ENCODE measurements at regions not wholly inside any gene's neighbourhood (a gene's known extent, or its start where the extent isn't known, plus 50 kb on each side); places are given as distances from the start of the nearest gene placed in this dataset.

DNA sequence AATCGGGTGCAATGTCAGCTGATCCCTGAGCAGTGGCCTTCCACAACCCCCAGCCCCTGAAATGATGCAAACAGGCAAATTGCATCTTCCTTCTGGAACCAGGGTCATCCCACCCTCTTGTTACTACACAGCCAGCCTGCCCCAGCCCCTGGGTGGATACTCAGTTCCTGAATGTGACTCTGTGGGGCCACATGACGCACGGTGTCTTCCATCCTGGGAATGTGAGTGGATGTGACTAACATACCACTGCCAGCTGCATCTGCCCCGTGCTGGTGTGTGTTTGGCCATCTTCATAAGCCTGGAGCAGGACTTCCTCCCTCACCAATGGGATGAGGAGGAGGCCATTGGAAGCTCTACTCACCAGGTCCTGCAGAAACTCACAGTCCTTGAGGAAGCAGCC, 257.9 kb upstream of the ADAMTS16 start:
- no peak for DNase-seq (ENCODE audit: low read depth)

DNA sequence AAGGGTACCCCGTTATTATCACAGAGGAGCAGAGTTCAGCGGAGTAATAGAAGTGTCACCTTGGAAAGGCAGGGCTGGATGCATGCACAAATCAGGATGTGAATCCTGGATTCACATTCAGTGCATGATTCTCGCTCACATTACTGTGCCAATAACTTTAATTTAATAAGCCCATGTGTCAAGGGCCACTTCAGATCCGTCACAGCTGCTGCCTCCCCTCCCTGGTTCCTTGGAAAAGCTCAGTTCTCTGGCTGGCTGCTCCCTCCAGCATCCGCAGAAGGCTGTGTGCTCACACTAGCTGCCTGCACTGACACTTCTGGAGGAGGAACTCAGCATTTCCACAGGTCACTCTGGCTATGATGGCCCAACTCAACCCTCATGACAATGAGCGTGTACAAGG, 256.8 kb upstream of the ADAMTS16 start:
- no peak for DNase-seq (ENCODE audit: low read depth)

GRCh38 chr5:4893063-4893744, 246.9 kb upstream of the ADAMTS16 start:
- no peak for DNase-seq (ENCODE audit: low read depth)

- DNase-seq (ENCODE audit: low read depth) = no peak
Observed at GRCh38 chr5:4896328-4896727, 243.8 kb upstream of the ADAMTS16 start.

DNA sequence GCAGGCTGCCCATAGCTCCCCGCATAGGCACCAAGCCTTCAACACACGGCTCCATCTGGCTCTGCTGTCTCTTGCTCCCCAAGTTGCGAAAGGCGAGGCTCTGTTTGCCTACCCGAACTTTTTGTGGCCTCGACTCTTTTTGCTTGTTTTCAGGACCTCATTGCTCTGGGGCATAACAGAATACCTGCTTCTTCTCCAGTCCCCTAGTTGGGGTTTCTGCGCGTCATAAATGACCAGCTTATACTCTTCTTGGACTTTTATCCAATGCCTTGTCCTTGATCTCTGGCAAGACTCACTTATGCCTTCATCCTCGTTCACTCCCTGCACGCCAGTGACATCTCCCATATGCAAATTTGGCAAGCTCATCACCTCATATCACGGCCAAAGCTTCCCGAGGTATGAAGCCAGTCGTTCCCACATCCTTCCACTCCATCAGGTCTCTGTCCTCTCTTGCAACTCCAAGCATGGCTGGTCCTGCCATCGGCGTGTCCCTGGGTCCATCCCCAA, 238.8 kb upstream of the ADAMTS16 start:
- DNase-seq (ENCODE audit: low read depth) = no peak

DNA sequence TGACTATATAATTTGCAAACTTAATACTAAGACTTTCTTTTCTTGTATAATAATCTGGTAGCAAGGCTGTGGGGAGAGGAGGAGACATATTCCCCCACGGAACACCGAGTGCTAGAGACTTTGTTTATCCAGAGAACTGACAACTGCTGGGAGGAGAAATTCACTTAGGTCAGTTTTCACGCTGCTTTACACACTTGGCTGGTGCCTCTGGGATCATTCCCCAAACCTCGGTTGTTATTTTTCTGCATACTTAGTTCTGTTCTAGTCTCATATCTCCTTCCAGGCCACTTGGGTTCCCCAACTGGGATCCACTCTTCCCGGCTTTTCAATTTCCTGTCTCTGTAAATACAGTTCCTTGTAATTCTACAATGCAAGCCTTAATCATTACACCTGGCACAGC, 238.2 kb upstream of the ADAMTS16 start:
- DNase-seq (ENCODE audit: low read depth) = no peak

GRCh38 chr5:4905674-4906520, 234.2 kb upstream of the ADAMTS16 start:
- DNase-seq (ENCODE audit: low read depth) = no peak

DNA sequence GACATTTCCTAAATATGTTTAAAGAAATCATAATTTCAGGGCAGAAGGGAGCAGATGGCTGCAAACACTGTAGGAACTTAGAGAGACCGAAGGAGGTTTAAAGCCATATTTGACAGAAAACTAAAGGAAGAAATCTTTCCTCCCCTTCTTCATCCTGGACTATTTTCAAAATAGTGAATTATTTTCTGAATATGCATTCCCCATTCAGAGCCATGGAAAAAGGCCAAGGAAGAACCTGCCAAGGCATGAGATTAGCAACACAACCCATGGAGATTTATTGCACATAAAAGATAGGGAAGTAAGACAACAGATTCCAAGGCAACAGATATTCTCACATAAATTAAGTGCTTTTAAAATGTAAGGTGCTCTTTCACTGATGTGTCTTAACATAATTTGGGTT, 233.3 kb upstream of the ADAMTS16 start:
- no peak for DNase-seq (ENCODE audit: low read depth)

DNA sequence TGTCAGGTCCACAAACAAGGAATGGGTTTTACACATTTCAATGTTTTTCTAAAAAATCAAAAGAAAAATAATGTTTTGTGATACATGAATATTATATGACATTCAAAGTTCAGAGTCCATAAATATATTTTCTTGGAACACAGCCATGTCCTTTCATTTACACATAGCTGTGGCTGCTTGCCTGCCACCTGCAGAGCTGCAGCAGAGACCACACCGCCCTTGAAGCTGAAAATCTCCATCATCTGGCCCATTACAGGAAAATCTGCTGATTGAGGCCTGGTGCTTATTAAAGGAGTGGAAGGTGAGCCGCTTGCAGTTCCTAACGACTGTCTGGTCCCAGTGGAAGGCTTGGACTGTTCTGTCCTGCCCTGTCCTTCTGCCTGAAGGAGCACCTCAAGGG, 232.6 kb upstream of the ADAMTS16 start:
- no peak for DNase-seq (ENCODE audit: low read depth)

- DNase-seq (ENCODE audit: low read depth) = no peak
Observed at GRCh38 chr5:4909086-4909485, 231.0 kb upstream of the ADAMTS16 start.

GRCh38 chr5:4911646-4912403, 228.3 kb upstream of the ADAMTS16 start:
- DNase-seq (ENCODE audit: low read depth) = no peak

DNA sequence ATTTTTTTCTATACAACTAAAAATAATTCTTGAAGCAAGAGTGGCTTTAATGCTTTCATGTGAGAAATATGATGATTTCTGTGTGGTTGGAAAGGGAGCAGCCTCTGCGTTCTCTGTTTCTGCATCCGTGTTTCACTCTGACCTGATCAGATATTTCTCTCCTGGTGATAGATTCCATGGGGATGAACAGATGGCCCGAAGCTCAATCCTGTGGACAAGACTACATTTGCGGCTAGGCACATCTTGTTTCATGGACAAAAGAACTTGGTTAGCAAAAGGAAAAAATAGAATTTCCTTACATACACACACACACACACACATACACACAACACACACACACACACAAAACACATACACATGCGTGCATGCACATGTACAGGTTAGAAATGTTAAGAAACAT, 218.2 kb upstream of the ADAMTS16 start:
- DNase-seq (ENCODE audit: low read depth) = no peak

DNA sequence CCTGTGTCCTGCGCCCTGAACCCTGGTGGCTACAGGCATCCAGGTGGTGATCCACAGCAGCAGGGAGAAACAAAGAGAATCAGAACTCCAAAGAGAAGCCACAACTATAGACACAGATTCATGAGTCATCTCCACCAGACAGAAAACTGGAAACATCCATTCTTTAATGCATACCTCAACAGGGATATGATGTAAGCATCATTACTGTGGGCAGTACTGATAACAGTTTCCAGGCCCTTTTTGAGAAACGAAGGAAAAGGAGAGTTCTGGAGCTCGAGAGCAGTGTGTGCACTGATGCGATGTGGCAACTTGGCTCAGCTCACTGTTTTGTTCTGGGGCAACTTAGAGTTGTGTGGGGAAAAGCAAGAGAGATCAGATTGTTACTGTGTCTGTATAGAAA, 215.6 kb upstream of the ADAMTS16 start:
- no peak for DNase-seq (ENCODE audit: low read depth)

GRCh38 chr5:4927097-4927496, 213.0 kb upstream of the ADAMTS16 start:
- no peak for DNase-seq (ENCODE audit: low read depth)

DNA sequence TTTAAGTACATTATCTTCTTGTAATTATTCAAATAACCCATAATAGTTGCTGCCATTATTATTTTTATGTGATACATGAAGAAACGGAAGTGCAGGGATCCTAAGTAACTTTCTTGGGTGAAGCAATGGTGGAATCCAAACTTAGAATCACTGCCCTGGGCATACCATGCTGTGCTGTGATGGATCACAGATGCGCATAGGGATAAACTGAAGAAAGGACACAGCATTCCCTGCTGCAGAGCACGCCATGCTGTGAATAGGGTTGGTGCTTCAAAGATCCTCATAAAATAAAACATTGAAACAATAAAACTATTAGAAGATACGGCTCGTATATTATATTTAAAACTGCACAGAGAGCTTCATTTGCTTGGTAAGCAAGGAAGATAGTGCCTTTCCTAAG, 211.7 kb upstream of the ADAMTS16 start:
- no peak for DNase-seq (ENCODE audit: low read depth)

GRCh38 chr5:4929092-4929655, 211.0 kb upstream of the ADAMTS16 start:
- no peak for DNase-seq (ENCODE audit: low read depth)

DNA sequence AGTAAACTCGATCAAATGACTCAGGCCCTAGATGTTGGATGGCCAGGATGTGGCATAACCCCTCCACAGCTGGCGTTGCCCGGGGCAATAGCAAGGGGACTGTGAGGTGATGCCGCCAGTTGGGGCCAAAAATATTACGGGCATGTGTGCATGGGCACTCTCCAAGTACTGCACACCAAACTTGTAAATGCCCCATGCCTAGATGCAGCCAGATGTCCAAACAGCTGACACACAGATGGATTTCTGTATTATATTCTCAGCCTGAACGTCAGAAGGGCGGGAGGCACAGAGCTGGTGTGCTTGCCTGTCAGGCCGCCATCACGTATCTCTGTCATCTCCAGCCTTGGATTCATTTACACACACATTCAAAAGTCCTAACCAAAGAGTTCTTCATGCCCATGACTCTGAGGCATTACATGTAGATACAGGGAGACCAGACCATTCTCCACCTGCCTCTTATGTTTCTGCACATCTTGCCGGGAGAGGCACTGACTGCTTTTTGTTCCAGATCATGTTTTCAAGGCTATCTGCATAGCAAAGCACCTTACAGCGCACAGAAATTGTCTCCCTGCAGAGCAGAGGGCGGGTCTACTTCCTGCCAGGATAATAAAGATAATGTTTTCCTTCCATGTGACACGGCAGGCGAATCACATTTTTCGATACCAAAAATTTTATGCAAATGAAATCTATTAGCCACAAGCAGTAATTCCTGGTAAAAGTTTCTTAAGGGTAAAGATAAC, 200.9 kb upstream of the ADAMTS16 start:
- DNase-seq (ENCODE audit: low read depth) = no peak

GRCh38 chr5:4941161-4941560, 199.0 kb upstream of the ADAMTS16 start:
- no peak for DNase-seq (ENCODE audit: low read depth)

- DNase-seq (ENCODE audit: low read depth) = no peak
Observed at GRCh38 chr5:4941957-4942830, 197.9 kb upstream of the ADAMTS16 start.

GRCh38 chr5:4942831-4943178, 197.3 kb upstream of the ADAMTS16 start:
- no peak for DNase-seq (ENCODE audit: low read depth)

- DNase-seq (ENCODE audit: low read depth) = no peak
Observed at GRCh38 chr5:4945296-4945695, 194.8 kb upstream of the ADAMTS16 start.
